Sigmoid colon (tissue), 6 donors: ENCODE measurements at regions not wholly inside any gene's neighbourhood (a gene's known extent, or its start where the extent isn't known, plus 50 kb on each side); places are given as distances from the start of the nearest gene placed in this dataset.
"Not testable (repeated sequence)": the region's sequence is repeated elsewhere in the genome, so short reads cannot be mapped to it uniquely, and the experiment has no call there.

ENCODE experiments used
- DNase-seq: peaks from one replicate; pipeline ENCODE4 v3.0.0-alpha.2; 2019
- H3K27ac ChIP-seq, 4 donors: fragments of 200-600 bp; sonication (generic); one replicate each; pipeline ENCODE4 v1.5.1; 2016 to 2019; ENCODE audit warnings: mild to moderate bottlenecking in 1 of 4
- H3K27me3 ChIP-seq, 3 donors: fragments of 200-600 bp; sonication (generic); one replicate each; pipeline ENCODE4 v1.5.1; 2019; ENCODE audit warnings: mild to moderate bottlenecking in 1 of 3
- H3K36me3 ChIP-seq, 4 donors: fragments of 200-600 bp; sonication (generic); one replicate each; pipeline ENCODE4 v1.5.1; 2016 to 2019
- H3K4me1 ChIP-seq, 4 donors: fragments of 200-600 bp; sonication (generic); one replicate each; pipeline ENCODE4 v1.5.1; 2017 to 2019
- H3K4me3 ChIP-seq, 4 donors: fragments of 200-600 bp; sonication (generic); one replicate each; pipeline ENCODE4 v1.5.1; 2017 to 2019; ENCODE audit warnings: mild to moderate bottlenecking in 2 of 4, moderate library complexity in 1 of 4
- H3K9me3 ChIP-seq, 4 donors: fragments of 200-600 bp in 3 of 4; sonication (generic) in 3 of 4; one replicate each; pipeline versions ENCODE4 v1.5.1 to v1.6.1; 2013 to 2019
- CTCF ChIP-seq, 4 experiments: fragments of 450-650 bp in 3 of 4; fragments of 200-600 bp in 1 of 4; IDR thresholded peaks; one replicate each; pipeline ENCODE4 v1.5.1; 2016 to 2019; ENCODE audit warnings: antibody characterized with exemption in 4 of 4, mild to moderate bottlenecking in 3 of 4, moderate library complexity in 2 of 4
- EP300 ChIP-seq, 4 donors: sonication (generic); formaldehyde crosslinking; IDR thresholded peaks; one replicate each; pipeline ENCODE4 v1.6.1; 2017; ENCODE audit warnings: antibody characterized with exemption in 4 of 4
- POLR2A ChIP-seq, 2 donors: fragments of 450-650 bp; IDR thresholded peaks; one replicate each; pipeline ENCODE4 v1.6.1; 2016; ENCODE audit warnings: antibody characterized with exemption in 2 of 2, mild to moderate bottlenecking in 2 of 2, moderate library complexity in 2 of 2
- POLR2AphosphoS5 ChIP-seq, 4 donors: sonication (generic); formaldehyde crosslinking; IDR thresholded peaks; one replicate each; pipeline ENCODE4 v1.6.1; 2017; ENCODE audit warnings: antibody characterized with exemption in 4 of 4
- WGBS, 2 donors: extraction: QIAGEN DNeasy Blood & Tissue Kit; methylation state at CpG; one replicate each; pipeline ENCODE4 v1.1.7; 2013; 5-methylcytosine and 5-hydroxymethylcytosine counted together
- intact Hi-C: fragments of 100-400 bp; cut with DNase I; formaldehyde crosslinking; loops from one replicate; pipeline ENCODE4 v1.15.1; 2023
- donor health status: healthy with polysubstance abuse.
- donor health status: healthy.

- no peaks in the 10 kb centered on the region for H3K9me3 ChIP-seq
- intact Hi-C loops = no loop called here
- no peaks in the 10 kb centered on the region for H3K36me3 ChIP-seq
- H3K27me3 ChIP-seq = no peaks in the 10 kb centered on the region
- H3K4me3 ChIP-seq = no peak overlapping the region
- H3K4me1 ChIP-seq = no peaks in the 10 kb centered on the region
- H3K27ac ChIP-seq = no peak overlapping the region
- TF ChIP-seq CTCF (IDR thresholded peaks at IDR 0.05) (no peak), POLR2AphosphoS5 (IDR thresholded peaks at IDR 0.05) (no peak), EP300 (IDR thresholded peaks at IDR 0.05) (no peak)
- 82 to 84% methylated on average over 7 of the region's 7 CpGs for WGBS, 2 donors
- peak; percentile 40 for DNase-seq
Observed at GRCh38 chr5:179453616-179454015, 96.7 kb upstream of the RUFY1 start.

GRCh38 chr5:179452356-179453230, 97.8 kb upstream of the RUFY1 start:
- DNase-seq = peak; percentile 58
- H3K27me3 ChIP-seq = no peaks in the 10 kb centered on the region
- H3K36me3 ChIP-seq = no peaks in the 10 kb centered on the region
- intact Hi-C loops = no loop called here
- no peak overlapping the region for H3K27ac ChIP-seq
- no peaks in the 10 kb centered on the region for H3K9me3 ChIP-seq
- TF ChIP-seq POLR2AphosphoS5 (IDR thresholded peaks at IDR 0.05) (no peak), CTCF (IDR thresholded peaks at IDR 0.05) (no peak), EP300 (IDR thresholded peaks at IDR 0.05) (no peak)
- WGBS, 2 donors = 87 to 90% methylated on average over 20 of the region's 20 CpGs
- H3K4me1 ChIP-seq = no peaks in the 10 kb centered on the region
- no peak overlapping the region for H3K4me3 ChIP-seq

DNA sequence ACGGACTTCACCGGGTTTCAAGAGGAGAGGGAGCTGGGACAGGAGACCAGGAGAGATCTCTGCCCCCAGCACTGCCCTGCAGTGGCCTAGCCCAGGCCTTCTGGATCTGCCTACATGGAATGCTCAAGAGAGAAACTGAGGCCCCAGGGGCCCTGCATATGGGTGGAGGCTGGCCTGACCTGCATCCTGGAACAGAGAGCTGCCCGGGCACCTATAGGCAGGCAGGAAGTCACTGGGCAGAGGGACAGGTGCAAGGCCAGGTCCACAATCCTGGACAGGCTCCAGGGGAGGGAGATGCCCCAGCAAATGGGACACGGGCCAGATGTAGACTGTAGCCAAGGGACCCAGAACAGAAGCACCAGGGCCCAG, 98.5 kb upstream of the RUFY1 start:
- intact Hi-C loops = no loop called here
- Histone ChIP-seq H3K4me1 (no peaks in the 10 kb centered on the region), H3K27ac (no peak overlapping the region), H3K36me3 (no peaks in the 10 kb centered on the region), H3K9me3 (no peaks in the 10 kb centered on the region), H3K27me3 (no peaks in the 10 kb centered on the region), H3K4me3 (no peak overlapping the region)
- no peak for DNase-seq
- TF ChIP-seq POLR2A (IDR thresholded peaks at IDR 0.05) (no peak), POLR2AphosphoS5 (IDR thresholded peaks at IDR 0.05) (no peak), EP300 (IDR thresholded peaks at IDR 0.05) (no peak), CTCF (IDR thresholded peaks at IDR 0.05) (no peak)
- 56 to 80% methylated on average over 4 of the region's 4 CpGs for WGBS, 2 donors

GRCh38 chr5:179451114-179451827, 99.1 kb upstream of the RUFY1 start:
- TF ChIP-seq POLR2AphosphoS5 (IDR thresholded peaks at IDR 0.05) = no peak
- TF ChIP-seq EP300 (IDR thresholded peaks at IDR 0.05) = no peak
- TF ChIP-seq CTCF (IDR thresholded peaks at IDR 0.05) = no peak
- TF ChIP-seq POLR2A (IDR thresholded peaks at IDR 0.05) = no peak
- intact Hi-C loops = no loop called here
- H3K36me3 ChIP-seq = no peaks in the 10 kb centered on the region
- H3K4me1 ChIP-seq = no peaks in the 10 kb centered on the region
- peak; percentile 27 for DNase-seq
- no peak overlapping the region for H3K4me3 ChIP-seq
- H3K27me3 ChIP-seq = no peaks in the 10 kb centered on the region
- no peaks in the 10 kb centered on the region for H3K9me3 ChIP-seq
- H3K27ac ChIP-seq = no peak overlapping the region
- WGBS, 2 donors = 82 to 89% methylated on average over 15 of the region's 15 CpGs

- H3K36me3 ChIP-seq, H3K9me3 ChIP-seq, H3K27ac ChIP-seq, intact Hi-C loops, H3K27me3 ChIP-seq, H3K4me3 ChIP-seq, H3K4me1 ChIP-seq: not testable (repeated sequence)
- DNase-seq = peak; percentile 22
- 57 to 86% methylated on average over 3 to 4 of the region's 4 CpGs for WGBS, 2 donors
Observed at GRCh38 chr5:179449950-179450349, 100.4 kb upstream of the RUFY1 start.

- DNase-seq, H3K27me3 ChIP-seq, H3K9me3 ChIP-seq, H3K36me3 ChIP-seq, H3K4me3 ChIP-seq, H3K27ac ChIP-seq, H3K4me1 ChIP-seq, intact Hi-C loops: not testable (repeated sequence)
- WGBS, 2 donors = no CpG with 5 or more reads among the region's 11 CpGs
Observed at GRCh38 chr5:179448282-179448681, 102.1 kb upstream of the RUFY1 start.

- DNase-seq, H3K27ac ChIP-seq, H3K4me1 ChIP-seq, H3K9me3 ChIP-seq, H3K36me3 ChIP-seq, H3K4me3 ChIP-seq, intact Hi-C loops: not testable (repeated sequence)
- WGBS, 2 donors = 94 to 95% methylated on average over 3 of the region's 3 CpGs
- peaks cover 0 to 20% (median 6%) of the 10 kb centered on the region in 3 donors for H3K27me3 ChIP-seq
Observed at GRCh38 chr5:179442289-179442688, 97.0 kb upstream of the ADAMTS2 start.
